GM23338 (cell line): ENCODE measurements at regions not wholly inside any gene's neighbourhood (a gene's known extent, or its start where the extent isn't known, plus 50 kb on each side); places are given as distances from the start of the nearest gene placed in this dataset.
A peak's percentile ranks its signal among the peaks of the same experiment; 100 is the strongest.

Experiments
- ATAC-seq: fragments of 200-7000 bp; cut with Tn5 transposase; 3 replicates; pipeline ENCODE4 v1.9.1; 2020
- DNase-seq: peaks from one replicate; pipeline ENCODE4 v3.0.0-alpha.2; 2015; ENCODE audit warnings: low spot score
- H2AFZ ChIP-seq: fragments of 200-600 bp; sonication (generic); 2 replicates; pipeline ENCODE4 v1.8.0; 2016; ENCODE audit warnings: antibody characterized with exemption, mild to moderate bottlenecking, moderate library complexity
- H3F3A ChIP-seq: fragments of 200-600 bp; sonication (generic); replicated peaks from 2 replicates; pipeline ENCODE4 v1.8.0; 2017; ENCODE audit warnings: antibody characterized with exemption, mixed run types, low read depth
- H3K27ac ChIP-seq: fragments of 200-600 bp; sonication (generic); 2 replicates; pipeline ENCODE4 v1.6.1; 2016; ENCODE audit warnings: low read depth
- H3K27me3 ChIP-seq: fragments of 200-600 bp; sonication (generic); 2 replicates; pipeline ENCODE4 v1.8.0; 2016; ENCODE audit warnings: mild to moderate bottlenecking, mixed run types, moderate library complexity; ENCODE audit not compliant: insufficient read depth
- H3K36me3 ChIP-seq: fragments of 200-600 bp; sonication (generic); 2 replicates; pipeline ENCODE4 v1.8.0; 2016; ENCODE audit warnings: mild to moderate bottlenecking; ENCODE audit not compliant: insufficient read depth
- H3K4me1 ChIP-seq: fragments of 200-600 bp; sonication (generic); 2 replicates; pipeline ENCODE4 v1.8.0; 2016; ENCODE audit warnings: mild to moderate bottlenecking, moderate library complexity; ENCODE audit not compliant: insufficient read depth
- H3K4me2 ChIP-seq: fragments of 200-600 bp; sonication (generic); 2 replicates; pipeline ENCODE4 v1.7.1; 2017; ENCODE audit warnings: mixed run types
- H3K4me3 ChIP-seq: fragments of 200-600 bp; sonication (generic); 2 replicates; pipeline ENCODE4 v1.6.1; 2016; ENCODE audit warnings: mixed run types
- H3K79me2 ChIP-seq: fragments of 200-600 bp; sonication (generic); replicated peaks from 2 replicates; pipeline ENCODE4 v1.8.0; 2017; ENCODE audit warnings: mild to moderate bottlenecking; ENCODE audit not compliant: insufficient read depth
- H3K9me2 ChIP-seq: fragments of 200-600 bp; sonication (generic); 2 replicates; pipeline ENCODE4 v1.8.0; 2017; ENCODE audit not compliant: insufficient read depth
- H4K20me1 ChIP-seq: fragments of 200-600 bp; sonication (generic); replicated peaks from 2 replicates; pipeline ENCODE4 v1.8.0; 2017; ENCODE audit warnings: mild to moderate bottlenecking; ENCODE audit not compliant: insufficient read depth
- H3K27ac Mint-ChIP-seq: 2 replicates; pipeline ENCODE4 v1.8.0; 2020; ENCODE audit warnings: inconsistent platforms, mild to moderate bottlenecking, moderate library complexity, mixed read lengths
- H3K27me3 Mint-ChIP-seq: 3 replicates; pipeline ENCODE4 v1.8.0; 2022; ENCODE audit warnings: low read depth, mild to moderate bottlenecking, moderate library complexity, mixed read lengths, inconsistent platforms; ENCODE audit not compliant: insufficient read depth, poor library complexity
- H3K36me3 Mint-ChIP-seq: 3 replicates; pipeline ENCODE4 v1.8.0; 2021; ENCODE audit warnings: low read depth, mild to moderate bottlenecking, inconsistent platforms, moderate library complexity, mixed read lengths
- H3K4me1 Mint-ChIP-seq: 3 replicates; pipeline ENCODE4 v1.8.0; 2020; ENCODE audit warnings: mild to moderate bottlenecking, inconsistent platforms, mixed read lengths
- H3K4me3 Mint-ChIP-seq: 3 replicates; pipeline ENCODE4 v1.8.0; 2021; ENCODE audit warnings: moderate library complexity, mild to moderate bottlenecking, inconsistent platforms, mixed read lengths
- H3K9me3 Mint-ChIP-seq: 3 replicates; pipeline ENCODE4 v1.8.0; 2020; ENCODE audit warnings: moderate library complexity, mild to moderate bottlenecking, inconsistent platforms, mixed read lengths
- CREB1 ChIP-seq: fragments of 250-450 bp; sonication (Bioruptor Pico); IDR thresholded peaks from 2 replicates; pipeline ENCODE4 v1.5.0; 2020; ENCODE audit warnings: low read depth, mild to moderate bottlenecking, moderate library complexity
- ETS1 ChIP-seq: IDR thresholded peaks from 2 replicates; pipeline ENCODE4 v1.6.1; 2016; ENCODE audit warnings: antibody characterized with exemption
- EZH2 ChIP-seq: fragments of 200-600 bp; sonication (generic); IDR thresholded peaks from one replicate; pipeline ENCODE4 v1.8.0; 2017; ENCODE audit warnings: antibody characterized with exemption, mild to moderate bottlenecking, low read depth; ENCODE audit not compliant: unreplicated experiment
- EZH2phosphoT487 ChIP-seq: fragments of 200-600 bp; sonication (generic); IDR thresholded peaks from one replicate; pipeline ENCODE4 v1.8.1; 2018; ENCODE audit warnings: antibody characterized with exemption; ENCODE audit not compliant: unreplicated experiment
- JUNB ChIP-seq: IDR thresholded peaks from one replicate; pipeline ENCODE4 v1.6.1; 2016; ENCODE audit warnings: antibody characterized with exemption; ENCODE audit not compliant: unreplicated experiment
- NANOG ChIP-seq: IDR thresholded peaks from 2 replicates; pipeline ENCODE4 v1.6.1; 2016; ENCODE audit warnings: antibody characterized with exemption, borderline replicate concordance
- POLR2AphosphoS5 ChIP-seq: IDR thresholded peaks from 2 replicates; pipeline ENCODE4 v1.6.1; 2016; ENCODE audit warnings: antibody characterized with exemption, low read depth
- REST ChIP-seq: IDR thresholded peaks from one replicate; pipeline ENCODE4 v1.6.1; 2018; ENCODE audit warnings: antibody characterized with exemption; ENCODE audit not compliant: unreplicated experiment
- STAT1 ChIP-seq: IDR thresholded peaks from one replicate; pipeline ENCODE4 v1.6.1; 2016; ENCODE audit warnings: antibody characterized with exemption; ENCODE audit not compliant: unreplicated experiment
- ZNF114 ChIP-seq: fragments of 250-450 bp; sonication (Bioruptor Pico); IDR thresholded peaks from 2 replicates; pipeline ENCODE4 v1.5.0; 2020; ENCODE audit warnings: mild to moderate bottlenecking, moderate library complexity
- ZNF462 ChIP-seq: fragments of 250-450 bp; sonication (Bioruptor Pico); IDR thresholded peaks from 2 replicates; pipeline ENCODE4 v1.5.0; 2020; ENCODE audit warnings: mild to moderate bottlenecking, moderate library complexity

GRCh38 chr6:71203206-71203605 lies 85.4 kb upstream of the OGFRL1 start (continued):
- TF ChIP-seq ZNF462 (CRISPR knock-in tag) = no peak
- no peak for TF ChIP-seq ETS1
- no peak for TF ChIP-seq POLR2AphosphoS5
- no peak for TF ChIP-seq NANOG
- TF ChIP-seq EZH2phosphoT487 = no peak

GRCh38 chr6:71204741-71205140 lies 83.9 kb upstream of the OGFRL1 start:
- Histone ChIP-seq H3K79me2 (no peaks in the 10 kb centered on the region), H2AFZ (peak overlapping the region; percentile 45; the same call in 1 of the 2 replicates), H4K20me1 (no peaks in the 10 kb centered on the region), H3K36me3 (no peaks in the 10 kb centered on the region), H3K27me3 (no peaks in the 10 kb centered on the region), H3K4me1 (no peaks in the 10 kb centered on the region), H3K9me2 (no peaks in the 10 kb centered on the region; the same call in 1 of the 2 replicates), H3K4me2 (no peak overlapping the region), H3F3A (no peaks in the 10 kb centered on the region), H3K27ac (no peak overlapping the region), H3K4me3 (no peak overlapping the region)
- Mint-ChIP-seq H3K4me3 (no peak overlapping the region), H3K36me3 (no peaks in the 10 kb centered on the region), H3K27me3 (no peaks in the 10 kb centered on the region), H3K4me1 (peaks cover 2% of the 10 kb centered on the region; the same call in 1 of the 3 replicates), H3K9me3 (no peaks in the 10 kb centered on the region; the same call in 2 of the 3 replicates), H3K27ac (no peak overlapping the region)
- DNase-seq = no peak
- ATAC-seq = no peak
- no peak for TF ChIP-seq REST
- TF ChIP-seq NANOG = no peak
- no peak for TF ChIP-seq CREB1
- TF ChIP-seq POLR2AphosphoS5 = no peak
- no peak for TF ChIP-seq EZH2phosphoT487
- TF ChIP-seq EZH2 = no peak
- TF ChIP-seq STAT1 = no peak
- TF ChIP-seq ETS1 = no peak
- no peak for TF ChIP-seq ZNF114 (CRISPR knock-in tag)
- no peak for TF ChIP-seq JUNB
